Hepatocyte (in vitro differentiated cells): ENCODE measurements at regions not wholly inside any gene's neighbourhood (a gene's known extent, or its start where the extent isn't known, plus 50 kb on each side); places are given as distances from the start of the nearest gene placed in this dataset.

Experiments used
- DNase-seq: peaks from one replicate; pipeline ENCODE4 v3.0.0-alpha.2; 2016; ENCODE audit warnings: low spot score
- H2AFZ ChIP-seq: fragments of 200-600 bp; sonication (generic); 2 replicates; pipeline ENCODE4 v1.6.0; 2016; ENCODE audit warnings: antibody characterized with exemption, mild to moderate bottlenecking
- H3K27ac ChIP-seq: fragments of 200-600 bp; sonication (generic); 2 replicates; pipeline ENCODE4 v1.5.1; 2016; ENCODE audit warnings: mild to moderate bottlenecking
- H3K27me3 ChIP-seq: fragments of 200-600 bp; sonication (generic); 2 replicates; pipeline ENCODE4 v1.6.1; 2016
- H3K36me3 ChIP-seq: fragments of 200-600 bp; sonication (generic); replicated peaks from 2 replicates; pipeline ENCODE4 v1.5.1; 2016; ENCODE audit warnings: low read depth; ENCODE audit not compliant: insufficient read depth
- H3K4me1 ChIP-seq: fragments of 200-600 bp; sonication (generic); 2 replicates; pipeline ENCODE4 v1.5.1; 2016; ENCODE audit warnings: mild to moderate bottlenecking, moderate library complexity; ENCODE audit not compliant: insufficient read depth
- H3K4me2 ChIP-seq: fragments of 200-600 bp; sonication (generic); 2 replicates; pipeline ENCODE4 v1.6.0; 2016
- H3K4me3 ChIP-seq: fragments of 200-600 bp; sonication (generic); 2 replicates; pipeline ENCODE4 v1.5.1; 2016; ENCODE audit warnings: mild to moderate bottlenecking
- H3K79me2 ChIP-seq: fragments of 200-600 bp; sonication (generic); 2 replicates; pipeline ENCODE4 v1.6.0; 2017; ENCODE audit warnings: mild to moderate bottlenecking
- H3K9me2 ChIP-seq: fragments of 200-600 bp; sonication (generic); replicated peaks from 2 replicates; pipeline ENCODE4 v1.6.0; 2017; ENCODE audit warnings: mild to moderate bottlenecking; ENCODE audit not compliant: insufficient read depth
- H3K9me3 ChIP-seq: fragments of 200-600 bp; sonication (generic); 2 replicates; pipeline ENCODE4 v1.5.1; 2016; ENCODE audit warnings: low read depth, mild to moderate bottlenecking
- H4K20me1 ChIP-seq: fragments of 200-600 bp; sonication (generic); 2 replicates; pipeline ENCODE4 v1.6.0; 2016; ENCODE audit warnings: mild to moderate bottlenecking; ENCODE audit not compliant: insufficient read depth, poor library complexity, severe bottlenecking
- EZH2 ChIP-seq: fragments of 200-600 bp; sonication (generic); IDR thresholded peaks from 2 replicates; pipeline ENCODE4 v1.6.1; 2016; ENCODE audit warnings: antibody characterized with exemption, mild to moderate bottlenecking, borderline replicate concordance
- EZH2phosphoT487 ChIP-seq: fragments of 200-600 bp; sonication (generic); IDR thresholded peaks from one replicate; pipeline ENCODE4 v1.6.1; 2018; ENCODE audit warnings: antibody characterized with exemption, mild to moderate bottlenecking, low read depth, moderate library complexity; ENCODE audit not compliant: unreplicated experiment, severe bottlenecking
- WGBS: methylation state at CpG from one replicate; pipeline ENCODE4 v1.1.6; 2016; ENCODE audit warnings: low lambda C conversion rate; ENCODE audit errors: missing lambda C conversion rate; 5-methylcytosine and 5-hydroxymethylcytosine counted together
- TF ChIP-seq, protein P1 (sequence below): fragments of 200-600 bp; sonication (generic); IDR thresholded peaks from 2 replicates; pipeline ENCODE4 v1.5.1; 2016; ENCODE audit warnings: antibody characterized with exemption, mild to moderate bottlenecking; ENCODE audit not compliant: poor library complexity

DNA sequence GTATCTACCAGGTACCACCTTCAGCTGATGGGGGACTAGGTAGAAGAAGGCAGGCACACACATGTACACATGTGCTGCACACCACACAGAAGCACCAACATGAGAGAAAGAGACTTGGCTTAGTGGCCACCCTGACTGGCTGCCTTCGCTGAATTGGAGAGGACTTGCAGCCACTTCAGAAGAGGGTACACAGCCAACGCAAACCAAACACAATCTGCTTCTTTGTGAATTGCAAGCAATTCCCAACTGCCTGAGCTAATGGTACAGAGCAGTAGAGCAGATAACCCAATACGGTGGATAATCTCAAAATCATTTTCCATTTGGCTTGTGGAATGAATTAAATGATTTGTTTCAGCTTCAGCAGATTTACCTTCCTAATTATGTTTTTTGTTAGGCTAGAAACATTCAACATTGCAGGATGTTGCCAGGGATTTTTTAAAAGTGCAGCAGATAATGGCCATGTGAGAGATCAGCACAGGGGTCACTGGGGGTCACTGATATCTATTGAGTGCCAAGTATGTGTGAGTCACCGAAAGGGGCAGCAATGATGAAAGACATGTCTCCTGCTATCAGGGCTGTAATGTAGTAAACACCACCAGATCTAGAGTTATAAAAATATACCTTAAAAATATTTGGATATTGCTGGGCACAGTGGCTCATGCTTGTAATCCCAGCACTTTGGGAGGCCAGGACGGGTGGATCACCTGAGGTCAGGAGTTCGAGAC, 652.6 kb downstream of the BCL11A start:
- Histone ChIP-seq H3K4me2 (no peak overlapping the region), H3K4me1 (no peaks in the 10 kb centered on the region), H4K20me1 (no peaks in the 10 kb centered on the region), H2AFZ (no peak overlapping the region), H3K79me2 (no peaks in the 10 kb centered on the region), H3K27me3 (no peaks in the 10 kb centered on the region), H3K4me3 (no peak overlapping the region), H3K9me3 (no peaks in the 10 kb centered on the region), H3K9me2 (no peaks in the 10 kb centered on the region), H3K27ac (no peak overlapping the region), H3K36me3 (no peaks in the 10 kb centered on the region)
- TF ChIP-seq EZH2 (no peak), EZH2phosphoT487 (no peak)
- TF ChIP-seq, protein P1, sequence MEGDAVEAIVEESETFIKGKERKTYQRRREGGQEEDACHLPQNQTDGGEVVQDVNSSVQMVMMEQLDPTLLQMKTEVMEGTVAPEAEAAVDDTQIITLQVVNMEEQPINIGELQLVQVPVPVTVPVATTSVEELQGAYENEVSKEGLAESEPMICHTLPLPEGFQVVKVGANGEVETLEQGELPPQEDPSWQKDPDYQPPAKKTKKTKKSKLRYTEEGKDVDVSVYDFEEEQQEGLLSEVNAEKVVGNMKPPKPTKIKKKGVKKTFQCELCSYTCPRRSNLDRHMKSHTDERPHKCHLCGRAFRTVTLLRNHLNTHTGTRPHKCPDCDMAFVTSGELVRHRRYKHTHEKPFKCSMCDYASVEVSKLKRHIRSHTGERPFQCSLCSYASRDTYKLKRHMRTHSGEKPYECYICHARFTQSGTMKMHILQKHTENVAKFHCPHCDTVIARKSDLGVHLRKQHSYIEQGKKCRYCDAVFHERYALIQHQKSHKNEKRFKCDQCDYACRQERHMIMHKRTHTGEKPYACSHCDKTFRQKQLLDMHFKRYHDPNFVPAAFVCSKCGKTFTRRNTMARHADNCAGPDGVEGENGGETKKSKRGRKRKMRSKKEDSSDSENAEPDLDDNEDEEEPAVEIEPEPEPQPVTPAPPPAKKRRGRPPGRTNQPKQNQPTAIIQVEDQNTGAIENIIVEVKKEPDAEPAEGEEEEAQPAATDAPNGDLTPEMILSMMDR: no peak
- no peak for DNase-seq
- WGBS: 62% methylated on average over 6 of the region's 6 CpGs

- Histone ChIP-seq H2AFZ (no peak overlapping the region), H4K20me1 (no peaks in the 10 kb centered on the region), H3K4me1 (no peaks in the 10 kb centered on the region), H3K27ac (no peak overlapping the region), H3K4me2 (no peak overlapping the region), H3K27me3 (no peaks in the 10 kb centered on the region), H3K9me2 (no peaks in the 10 kb centered on the region), H3K9me3 (no peaks in the 10 kb centered on the region), H3K4me3 (no peak overlapping the region), H3K79me2 (no peaks in the 10 kb centered on the region), H3K36me3 (no peaks in the 10 kb centered on the region)
- 94% methylated on average over 3 of the region's 3 CpGs for WGBS
- no peak for DNase-seq
- TF ChIP-seq EZH2 (no peak), EZH2phosphoT487 (no peak)
- TF ChIP-seq, protein P1: no peak
Measured at GRCh38 chr2:59899692-59900091, 653.8 kb downstream of the BCL11A start.

- H3K9me3 ChIP-seq: no peaks in the 10 kb centered on the region
- H2AFZ ChIP-seq: no peak overlapping the region
- no peaks in the 10 kb centered on the region for H3K79me2 ChIP-seq
- H4K20me1 ChIP-seq: no peaks in the 10 kb centered on the region
- H3K4me3 ChIP-seq: no peak overlapping the region
- H3K36me3 ChIP-seq: no peaks in the 10 kb centered on the region
- no peak for DNase-seq
- no peak overlapping the region for H3K27ac ChIP-seq
- H3K4me2 ChIP-seq: no peak overlapping the region
- TF ChIP-seq, protein P1: no peak
- TF ChIP-seq EZH2phosphoT487 (no peak), EZH2 (no peak)
- 93% methylated on average over 3 of the region's 3 CpGs for WGBS
- H3K9me2 ChIP-seq: no peaks in the 10 kb centered on the region
- H3K27me3 ChIP-seq: no peaks in the 10 kb centered on the region
- no peaks in the 10 kb centered on the region for H3K4me1 ChIP-seq
Measured at GRCh38 chr2:59896499-59897245, 656.8 kb downstream of the BCL11A start.
